ENCODE measurements at regions not wholly inside any gene's neighbourhood (a gene's known extent, or its start where the extent isn't known, plus 50 kb on each side); places are given as distances from the start of the nearest gene placed in this dataset.

- Mint-ChIP-seq H3K4me1 (ENCODE audit: low read depth, unreplicated experiment) (peaks cover 6% of the 10 kb centered on the region), H3K36me3 (ENCODE audit: unreplicated experiment) (peaks cover 4% of the 10 kb centered on the region), H3K9me3 (ENCODE audit: unreplicated experiment) (peaks cover 1% of the 10 kb centered on the region), H3K27ac (ENCODE audit: unreplicated experiment) (peak overlapping the region; percentile 88), H3K4me3 (ENCODE audit: unreplicated experiment) (no peak overlapping the region), H3K27me3 (ENCODE audit: unreplicated experiment) (peaks cover 3% of the 10 kb centered on the region)
- TF ChIP-seq CTCF (IDR thresholded peaks at IDR 0.05; ENCODE audit: partially characterized antibody, unreplicated experiment): no peak
- no peak for DNase-seq
Measured at GRCh38 chr13:30847650-30848307, 58.3 kb upstream of the MEDAG start.

DNA sequence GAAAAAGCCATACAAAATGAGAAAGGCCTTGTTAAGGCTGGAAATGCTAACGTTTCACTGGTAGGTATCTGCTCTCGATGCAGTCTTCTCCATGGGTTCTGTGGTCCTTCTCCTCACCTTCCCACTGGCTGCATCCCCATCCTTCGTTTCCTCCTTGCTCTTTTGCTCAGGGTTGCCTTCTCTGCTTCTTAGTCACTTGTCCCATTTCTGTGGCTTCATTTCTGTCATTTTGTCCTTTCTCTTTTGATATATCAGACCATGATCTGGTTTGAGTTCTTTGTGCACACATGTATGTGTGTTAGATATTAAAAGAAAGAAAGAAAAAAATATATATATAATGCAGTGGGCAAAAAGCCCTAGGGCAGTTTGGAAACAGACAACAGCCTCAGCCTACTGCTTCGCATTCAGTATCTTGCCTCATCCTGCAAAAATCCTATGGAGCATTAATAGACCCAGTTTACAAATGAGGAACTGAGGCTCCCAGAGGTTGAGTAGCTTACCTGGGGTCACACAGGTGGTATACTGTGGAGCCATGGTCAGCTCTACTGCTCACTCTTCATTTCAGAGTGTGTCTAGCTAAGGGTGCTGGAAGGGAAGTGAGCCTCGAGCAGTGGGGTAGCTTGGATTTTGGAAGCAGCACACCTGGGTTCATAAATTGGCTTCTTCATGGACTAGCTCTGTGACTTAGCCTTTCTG is 57.6 kb upstream of the MEDAG start:
- Mint-ChIP-seq H3K27ac (ENCODE audit: unreplicated experiment) (peak overlapping the region; percentile 76), H3K4me1 (ENCODE audit: low read depth, unreplicated experiment) (peaks cover 6% of the 10 kb centered on the region), H3K4me3 (ENCODE audit: unreplicated experiment) (peak overlapping the region; percentile 44), H3K27me3 (ENCODE audit: unreplicated experiment) (peaks cover 3% of the 10 kb centered on the region), H3K36me3 (ENCODE audit: unreplicated experiment) (peaks cover 4% of the 10 kb centered on the region), H3K9me3 (ENCODE audit: unreplicated experiment) (peaks cover 1% of the 10 kb centered on the region)
- TF ChIP-seq CTCF (IDR thresholded peaks at IDR 0.05; ENCODE audit: partially characterized antibody, unreplicated experiment): no peak
- no peak for DNase-seq

- Mint-ChIP-seq H3K4me1 (ENCODE audit: low read depth, unreplicated experiment) (peaks cover 6% of the 10 kb centered on the region), H3K36me3 (ENCODE audit: unreplicated experiment) (peaks cover 4% of the 10 kb centered on the region), H3K4me3 (ENCODE audit: unreplicated experiment) (no peak overlapping the region), H3K9me3 (ENCODE audit: unreplicated experiment) (peaks cover 1% of the 10 kb centered on the region), H3K27ac (ENCODE audit: unreplicated experiment) (no peak overlapping the region), H3K27me3 (ENCODE audit: unreplicated experiment) (peaks cover 4% of the 10 kb centered on the region)
- no peak for TF ChIP-seq CTCF (IDR thresholded peaks at IDR 0.05; ENCODE audit: partially characterized antibody, unreplicated experiment)
- DNase-seq: no peak
Measured at GRCh38 chr13:30849611-30850010, 56.5 kb upstream of the MEDAG start.

DNA sequence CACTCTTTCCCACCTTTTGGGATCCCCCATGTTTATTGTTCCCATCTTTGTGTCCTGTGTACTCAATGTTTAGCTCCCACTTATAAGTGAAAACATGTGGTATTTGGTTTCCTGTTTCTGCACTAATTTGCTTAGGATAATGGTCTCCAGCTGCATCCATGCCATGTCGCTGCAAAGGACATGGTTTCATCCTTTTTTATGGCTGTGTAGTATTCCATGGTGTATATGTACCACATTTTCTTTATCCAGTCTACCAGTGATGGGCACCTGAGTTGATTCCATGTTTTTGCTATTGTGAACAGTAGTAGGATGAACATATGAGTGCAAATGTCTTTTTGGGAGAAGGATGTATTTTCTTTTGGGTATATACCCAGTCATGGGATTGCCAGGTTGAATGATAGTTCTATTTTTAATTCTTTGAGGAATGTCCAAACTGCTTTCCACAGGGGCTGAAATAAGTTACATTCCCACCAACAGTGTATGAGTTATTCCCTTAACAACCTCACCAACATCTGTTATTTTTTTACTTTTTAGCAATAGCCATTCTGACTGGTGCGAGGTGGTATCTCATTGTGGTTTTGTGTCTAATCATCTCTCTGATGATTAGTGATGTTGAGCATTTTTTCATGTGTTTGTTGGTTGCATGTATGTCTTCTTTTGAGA is 55.7 kb upstream of the MEDAG start:
- H3K4me3 Mint-ChIP-seq (ENCODE audit: unreplicated experiment): no peak overlapping the region
- H3K9me3 Mint-ChIP-seq (ENCODE audit: unreplicated experiment): peaks cover 1% of the 10 kb centered on the region
- H3K36me3 Mint-ChIP-seq (ENCODE audit: unreplicated experiment): peaks cover 4% of the 10 kb centered on the region
- H3K27ac Mint-ChIP-seq (ENCODE audit: unreplicated experiment): no peak overlapping the region
- no peak for TF ChIP-seq CTCF (IDR thresholded peaks at IDR 0.05; ENCODE audit: partially characterized antibody, unreplicated experiment)
- DNase-seq: no peak
- peaks cover 6% of the 10 kb centered on the region for H3K4me1 Mint-ChIP-seq (ENCODE audit: low read depth, unreplicated experiment)
- H3K27me3 Mint-ChIP-seq (ENCODE audit: unreplicated experiment): peaks cover 4% of the 10 kb centered on the region

- H3K36me3 Mint-ChIP-seq (ENCODE audit: unreplicated experiment): peaks cover 4% of the 10 kb centered on the region
- no peak for DNase-seq
- no peak overlapping the region for H3K4me3 Mint-ChIP-seq (ENCODE audit: unreplicated experiment)
- H3K4me1 Mint-ChIP-seq (ENCODE audit: low read depth, unreplicated experiment): peaks cover 6% of the 10 kb centered on the region
- H3K9me3 Mint-ChIP-seq (ENCODE audit: unreplicated experiment): peaks cover 1% of the 10 kb centered on the region
- no peak overlapping the region for H3K27ac Mint-ChIP-seq (ENCODE audit: unreplicated experiment)
- peaks cover 4% of the 10 kb centered on the region for H3K27me3 Mint-ChIP-seq (ENCODE audit: unreplicated experiment)
- TF ChIP-seq CTCF (IDR thresholded peaks at IDR 0.05; ENCODE audit: partially characterized antibody, unreplicated experiment): no peak
Measured at GRCh38 chr13:30850867-30851211, 55.2 kb upstream of the MEDAG start.
